HG02943 (cell line): ENCODE measurements at regions not wholly inside any gene's neighbourhood (a gene's known extent, or its start where the extent isn't known, plus 50 kb on each side); places are given as distances from the start of the nearest gene placed in this dataset.

Experiments used
- ATAC-seq: cut with Tn5 transposase; IDR thresholded peaks from one replicate; pipeline ENCODE4 v1.9.1; 2021; ENCODE audit warnings: mild to moderate bottlenecking, low read depth, moderate library complexity; ENCODE audit not compliant: unreplicated experiment

DNA sequence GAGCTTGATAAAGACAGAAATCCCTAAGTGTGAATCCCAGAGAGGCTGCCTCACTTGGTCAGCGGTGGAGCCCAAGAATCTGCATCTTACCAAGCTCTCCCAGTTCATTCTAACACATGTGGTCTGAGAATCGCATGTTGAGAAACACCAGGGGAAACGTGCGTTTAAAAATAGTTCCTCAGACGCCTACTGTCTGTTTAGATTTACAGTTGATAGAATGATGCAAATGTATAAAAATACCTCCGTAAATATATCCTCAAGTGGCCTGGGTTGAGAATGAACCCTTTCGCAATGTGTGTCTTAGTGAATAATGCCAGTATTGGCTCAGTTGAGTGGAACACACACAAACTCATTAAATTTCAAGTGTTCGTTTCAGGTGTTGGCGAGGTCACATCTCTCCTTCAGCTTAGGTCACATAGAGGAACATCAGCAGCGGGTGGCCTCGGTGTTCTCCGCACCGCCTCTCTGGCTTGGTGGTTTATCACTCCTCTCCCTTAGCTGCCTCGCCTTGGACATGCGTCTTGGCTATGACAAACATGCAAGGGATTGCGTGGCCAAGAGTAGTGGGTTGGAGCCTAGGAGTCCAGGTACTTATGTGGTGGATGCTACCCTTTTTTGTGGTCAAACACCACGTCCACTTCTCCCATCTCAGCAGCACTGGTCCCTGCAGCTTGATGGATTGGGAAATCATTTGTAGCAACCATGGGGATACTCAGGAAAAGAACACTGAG is 117.6 kb upstream of the SPATA13 start:
- ATAC-seq: no peak

GRCh38 chr13:24043590-24044350 is 116.8 kb upstream of the SPATA13 start:
- ATAC-seq: no peak

DNA sequence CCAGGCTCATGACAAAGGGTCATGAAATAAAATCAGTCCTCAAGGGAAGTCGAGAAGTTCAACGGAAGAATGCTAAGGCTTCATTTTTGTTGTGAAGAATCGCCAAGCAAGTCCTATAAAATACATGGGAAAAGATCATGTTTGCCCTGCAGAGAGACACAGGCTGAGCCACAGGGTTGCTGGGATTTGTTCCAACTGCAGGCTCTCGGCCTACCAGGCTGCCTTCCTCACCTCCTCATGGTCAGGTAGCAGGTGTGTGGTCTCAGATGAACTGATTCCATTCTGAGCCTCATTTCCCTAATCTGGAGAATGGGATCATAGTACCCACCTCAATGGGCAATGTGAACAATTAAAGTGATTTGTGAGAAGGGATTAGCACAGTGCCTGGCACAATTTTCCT is 114.9 kb upstream of the SPATA13 start:
- no peak for ATAC-seq

- ATAC-seq: no peak
Measured at GRCh38 chr13:24050292-24050711, 110.2 kb upstream of the SPATA13 start.

DNA sequence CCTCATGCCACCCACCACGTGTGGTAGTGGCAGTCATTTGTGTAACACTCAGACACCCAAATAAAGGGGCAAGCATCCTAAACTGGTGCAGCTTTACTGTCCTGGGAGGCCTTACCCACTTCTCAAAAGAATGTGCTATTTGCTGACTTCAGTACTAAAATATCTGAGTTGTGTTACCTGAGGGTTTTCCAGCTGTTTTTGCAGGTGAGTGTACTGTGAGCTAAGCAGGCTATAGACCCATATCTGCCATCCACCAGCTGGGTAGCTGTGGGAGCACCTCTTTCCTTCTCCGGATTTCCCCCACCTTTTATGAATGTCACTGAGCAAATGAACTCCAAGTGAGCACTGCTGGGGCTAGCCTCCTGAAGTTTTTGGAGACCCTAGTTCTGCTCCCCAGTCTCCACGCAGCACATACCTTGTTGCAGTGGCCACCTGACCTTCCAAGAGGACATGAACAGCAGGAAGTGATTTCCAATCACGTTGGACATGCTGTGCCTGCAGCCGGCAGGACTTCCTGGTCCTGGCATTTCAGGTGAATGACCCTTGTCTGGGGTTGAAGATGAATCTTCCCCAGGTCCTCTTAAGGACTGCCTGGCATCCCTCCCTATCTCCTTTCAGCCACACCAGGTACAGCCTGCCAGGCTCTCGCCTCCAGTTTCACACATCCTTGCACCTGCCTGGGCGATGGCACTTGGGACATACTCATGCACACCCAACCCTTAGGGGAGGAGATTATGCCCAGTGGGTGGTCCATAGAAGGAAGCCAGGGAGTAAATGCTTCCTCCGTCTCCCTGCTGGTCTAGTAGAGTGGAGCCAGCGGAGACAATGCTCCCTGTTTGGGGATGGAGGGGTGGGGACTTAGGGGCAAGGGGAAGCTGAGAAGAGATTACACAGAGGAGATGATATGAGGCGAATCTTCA is 109.5 kb upstream of the SPATA13 start:
- no peak for ATAC-seq

DNA sequence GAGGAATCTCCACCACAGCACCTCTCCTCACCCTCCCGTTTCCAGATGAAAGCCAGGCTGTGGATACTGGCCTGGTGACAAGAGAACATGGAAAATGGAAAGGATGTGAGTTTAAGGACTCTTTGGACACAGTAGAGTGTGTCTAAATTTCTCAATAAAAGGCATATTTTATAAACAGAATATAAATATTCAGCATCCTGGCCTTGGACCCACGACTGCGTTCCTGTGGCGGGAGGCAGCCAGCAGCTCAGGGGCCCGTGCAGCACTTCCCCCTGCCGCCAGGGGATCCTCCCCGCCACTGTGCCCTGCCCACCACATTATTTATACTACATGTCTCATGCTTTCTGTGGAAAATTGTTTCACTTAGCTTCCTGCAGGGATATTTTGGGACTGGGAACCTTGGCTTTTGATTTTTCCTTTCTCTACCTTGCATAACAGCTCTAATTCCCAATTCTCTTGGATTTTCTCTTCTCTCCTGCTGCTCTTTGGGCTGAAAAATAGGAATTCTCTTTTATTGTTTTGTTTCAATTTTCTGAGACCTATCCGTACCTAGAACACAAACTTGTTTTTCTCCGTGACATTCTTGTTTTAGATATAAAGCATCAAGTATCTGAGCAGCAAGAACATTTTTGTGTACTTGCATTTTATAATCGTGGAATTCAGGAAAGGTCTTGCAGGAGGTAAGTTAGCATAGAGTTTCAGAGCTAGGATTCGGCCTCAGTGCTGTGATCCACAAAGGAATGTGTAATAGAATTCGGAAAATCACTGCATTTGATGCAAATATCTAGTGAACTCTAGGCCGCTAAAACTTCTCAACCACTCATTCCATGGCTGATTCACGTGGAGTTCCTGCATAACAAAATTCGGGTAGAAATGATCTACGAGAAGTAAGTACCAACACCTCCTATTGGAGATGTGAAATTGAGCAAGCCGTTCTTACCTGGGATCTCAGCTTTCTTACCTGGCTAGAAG is 107.7 kb upstream of the SPATA13 start:
- ATAC-seq: no peak

- ATAC-seq: peak; percentile 76
Measured at GRCh38 chr13:24053519-24054251, 106.8 kb upstream of the SPATA13 start.

DNA sequence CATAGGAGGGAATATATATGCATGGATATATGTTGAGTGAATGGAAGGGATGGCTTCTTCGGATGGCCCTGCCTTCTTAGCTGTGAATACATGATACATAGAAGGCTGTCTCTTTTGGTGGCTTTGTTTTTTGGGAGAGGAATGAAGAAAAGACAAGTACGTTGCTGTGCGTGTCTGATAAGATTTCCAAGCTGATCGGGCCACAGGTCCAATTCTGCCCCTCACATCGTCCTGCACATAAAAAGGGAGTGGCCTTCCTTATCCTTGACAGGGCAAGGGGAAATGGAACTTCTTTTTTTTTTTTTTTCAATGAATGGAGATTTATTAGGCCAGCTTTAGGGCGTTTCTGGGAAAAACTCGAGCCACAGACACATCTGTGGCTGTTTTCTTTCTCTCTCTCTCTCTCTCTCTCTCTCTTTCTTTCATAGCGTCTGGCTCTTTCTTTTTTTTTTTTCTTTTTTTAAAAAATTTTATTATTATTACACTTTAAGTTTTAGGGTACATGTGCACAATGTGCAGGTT is 103.8 kb upstream of the SPATA13 start:
- ATAC-seq: no peak

- no peak for ATAC-seq
Measured at GRCh38 chr13:24060993-24061392, 99.5 kb upstream of the SPATA13 start.

GRCh38 chr13:24063281-24063877 is 97.1 kb upstream of the SPATA13 start:
- ATAC-seq: no peak

DNA sequence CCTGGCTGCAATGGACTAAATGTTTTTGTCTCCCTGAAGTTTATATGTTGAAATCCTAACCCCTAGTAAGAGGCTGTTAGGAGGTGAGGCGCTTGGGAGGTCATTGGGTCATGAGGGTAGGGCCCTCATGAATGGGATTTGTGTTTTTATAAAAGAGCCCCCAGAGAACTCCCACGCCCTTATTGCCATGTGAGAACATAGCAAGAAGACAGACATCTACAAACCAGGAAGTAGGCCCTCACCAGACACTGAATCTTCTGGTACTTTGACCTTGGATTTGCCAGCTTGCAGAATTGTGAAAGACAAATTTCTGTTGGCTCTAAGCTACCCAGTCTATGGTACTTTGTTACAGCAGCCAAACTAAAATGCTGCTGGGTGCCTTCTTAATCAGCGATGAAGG is 96.1 kb upstream of the SPATA13 start:
- no peak for ATAC-seq

DNA sequence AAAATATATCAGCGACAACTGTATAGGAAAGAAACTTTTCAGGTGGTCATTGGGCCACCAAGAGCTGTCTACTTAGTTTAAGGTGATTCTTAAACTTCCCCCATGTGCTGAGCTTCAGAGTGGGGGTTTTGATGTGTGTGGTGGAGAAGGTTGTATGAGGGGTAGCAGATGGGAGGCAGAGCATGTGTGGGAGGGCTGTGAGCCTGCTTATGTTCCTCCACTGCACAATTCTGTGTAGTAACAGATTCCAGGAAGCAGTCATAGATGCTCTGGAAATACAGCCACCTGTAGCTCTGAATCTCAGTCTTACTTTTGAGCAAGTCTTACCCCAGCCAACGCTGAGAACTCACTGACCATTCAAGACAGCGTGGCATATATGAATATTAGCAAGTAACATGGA is 95.3 kb upstream of the SPATA13 start:
- ATAC-seq: no peak

DNA sequence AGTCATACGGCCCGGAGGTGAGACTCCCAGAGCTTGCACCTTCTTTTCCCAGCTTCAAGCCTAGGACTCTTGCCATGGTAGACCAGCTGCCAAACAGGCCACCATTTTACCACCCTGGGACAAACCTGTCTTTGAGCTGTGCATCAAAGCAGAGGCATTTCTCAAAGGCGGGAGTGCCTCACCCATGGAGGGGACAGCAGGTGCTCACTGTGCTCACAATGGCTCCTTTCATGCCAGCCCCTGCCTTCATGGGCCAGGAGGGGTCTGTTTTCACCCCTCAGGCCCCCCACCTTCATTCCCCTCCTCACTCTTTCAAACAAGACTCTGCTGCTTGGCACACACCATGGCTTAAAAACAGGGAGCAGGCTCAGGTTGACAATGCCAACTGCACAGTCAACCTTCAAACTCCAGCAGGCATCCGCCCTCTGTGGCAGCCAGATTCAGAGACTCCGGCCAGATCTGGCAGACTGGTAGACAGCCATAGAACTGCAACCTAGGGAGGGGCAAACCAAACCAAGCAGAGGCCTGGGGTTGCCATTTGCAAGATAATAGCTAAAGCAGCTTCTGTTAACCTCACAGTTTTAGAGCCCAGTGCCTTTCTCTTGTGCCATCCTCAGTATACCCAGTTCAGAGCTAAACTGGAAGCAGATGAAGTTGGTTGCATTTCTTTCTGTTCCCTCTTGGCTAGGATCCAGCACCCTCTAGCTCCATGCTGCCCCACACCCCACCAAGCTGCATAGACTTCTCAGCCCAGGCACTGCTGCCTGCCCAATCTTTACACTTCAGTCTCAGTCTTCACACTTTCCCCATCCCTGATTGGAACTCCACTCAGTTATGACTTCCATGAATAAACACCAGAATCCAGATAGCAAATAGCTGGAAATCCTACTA is 93.9 kb upstream of the SPATA13 start:
- no peak for ATAC-seq

DNA sequence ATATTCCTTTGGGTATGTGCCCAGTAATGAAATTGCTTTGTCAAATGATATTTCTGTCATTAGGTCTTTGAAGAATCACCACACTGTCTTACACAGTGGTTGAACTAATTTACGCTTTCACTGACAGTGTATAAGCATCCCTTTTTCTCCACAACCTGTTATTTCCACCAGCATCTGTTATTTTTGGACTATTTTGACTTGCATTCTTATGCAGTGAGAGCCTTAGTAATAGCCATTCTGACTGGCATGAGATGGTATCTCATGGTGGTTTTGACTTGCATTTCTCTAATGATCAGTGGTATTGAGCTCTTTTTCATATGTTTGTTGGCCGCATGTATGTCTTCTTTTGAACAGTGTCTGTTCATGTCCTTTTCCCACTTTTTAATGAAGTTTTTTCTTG is 92.0 kb upstream of the SPATA13 start:
- no peak for ATAC-seq

- ATAC-seq: no peak
Measured at GRCh38 chr13:24071016-24071415, 89.5 kb upstream of the SPATA13 start.

GRCh38 chr13:24071423-24072075 is 89.0 kb upstream of the SPATA13 start:
- no peak for ATAC-seq

GRCh38 chr13:24073657-24074056 is 86.9 kb upstream of the SPATA13 start:
- no peak for ATAC-seq
